ENCODE measurements at regions not wholly inside any gene's neighbourhood (a gene's known extent, or its start where the extent isn't known, plus 50 kb on each side); places are given as distances from the start of the nearest gene placed in this dataset.

GRCh38 chr2:238669046-238669445, 178.8 kb upstream of the TWIST2 start:
- TF ChIP-seq CTCF (IDR thresholded peaks at IDR 0.05) = no peak
- TF ChIP-seq POLR2A (IDR thresholded peaks at IDR 0.05) = no peak

All from uterus (tissue), 2 donors.